ENCODE measurements at regions not wholly inside any gene's neighbourhood (a gene's known extent, or its start where the extent isn't known, plus 50 kb on each side); places are given as distances from the start of the nearest gene placed in this dataset.
A peak's percentile ranks its signal among the peaks of the same experiment; 100 is the strongest.

DNA sequence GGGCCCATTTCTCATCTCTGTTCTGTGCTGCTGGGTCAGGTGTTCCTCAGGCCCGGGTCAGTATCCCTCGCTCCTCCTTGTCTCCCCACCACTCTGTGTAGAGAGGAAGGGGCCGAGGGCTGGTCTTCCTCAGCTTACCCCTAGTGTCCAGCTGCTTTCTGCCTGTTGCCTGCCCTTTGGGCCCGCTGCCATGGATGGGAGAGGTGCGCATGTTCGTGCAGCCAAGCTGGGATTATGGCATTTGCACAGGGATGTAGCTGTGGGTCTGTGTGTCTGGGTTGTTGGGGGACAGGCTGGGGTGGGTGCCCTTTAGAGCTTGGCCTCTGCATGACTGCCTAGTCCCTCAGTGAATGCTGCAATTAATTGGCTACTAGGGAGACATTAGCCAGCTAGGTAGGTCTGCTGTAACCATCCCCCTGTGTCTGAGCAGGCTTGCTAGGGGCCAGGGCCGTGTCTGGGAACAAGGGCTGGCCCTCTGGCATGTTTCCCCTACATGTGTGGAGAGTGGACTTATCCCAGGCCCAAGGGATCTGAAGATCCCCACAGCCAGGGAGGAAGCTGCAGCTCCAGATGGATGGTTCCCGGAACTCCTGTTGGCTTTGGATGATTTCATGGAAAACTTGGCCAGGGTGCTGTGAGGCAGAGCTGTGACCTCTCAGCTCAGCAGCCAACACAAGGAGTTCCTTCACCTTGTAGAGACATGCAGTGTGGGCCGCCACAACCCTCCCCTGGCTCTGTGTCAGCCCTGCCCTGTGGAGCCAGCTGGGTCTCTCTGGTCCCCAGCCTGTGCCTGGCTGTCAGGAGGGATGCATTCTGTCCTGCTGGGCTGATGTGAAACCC is 161.9 kb downstream of the MACROH2A1 start:
- no peak overlapping the region for H3K27ac ChIP-seq
- H3K36me3 ChIP-seq, result no peaks in the 10 kb centered on the region
- H3K27me3 ChIP-seq, result no peaks in the 10 kb centered on the region
- TF ChIP-seq POLR2AphosphoS5 (IDR thresholded peaks at IDR 0.05), result no peak
- TF ChIP-seq EP300 (IDR thresholded peaks at IDR 0.05), result no peak
- TF ChIP-seq POLR2A (IDR thresholded peaks at IDR 0.05), result no peak
- TF ChIP-seq, protein P1, sequence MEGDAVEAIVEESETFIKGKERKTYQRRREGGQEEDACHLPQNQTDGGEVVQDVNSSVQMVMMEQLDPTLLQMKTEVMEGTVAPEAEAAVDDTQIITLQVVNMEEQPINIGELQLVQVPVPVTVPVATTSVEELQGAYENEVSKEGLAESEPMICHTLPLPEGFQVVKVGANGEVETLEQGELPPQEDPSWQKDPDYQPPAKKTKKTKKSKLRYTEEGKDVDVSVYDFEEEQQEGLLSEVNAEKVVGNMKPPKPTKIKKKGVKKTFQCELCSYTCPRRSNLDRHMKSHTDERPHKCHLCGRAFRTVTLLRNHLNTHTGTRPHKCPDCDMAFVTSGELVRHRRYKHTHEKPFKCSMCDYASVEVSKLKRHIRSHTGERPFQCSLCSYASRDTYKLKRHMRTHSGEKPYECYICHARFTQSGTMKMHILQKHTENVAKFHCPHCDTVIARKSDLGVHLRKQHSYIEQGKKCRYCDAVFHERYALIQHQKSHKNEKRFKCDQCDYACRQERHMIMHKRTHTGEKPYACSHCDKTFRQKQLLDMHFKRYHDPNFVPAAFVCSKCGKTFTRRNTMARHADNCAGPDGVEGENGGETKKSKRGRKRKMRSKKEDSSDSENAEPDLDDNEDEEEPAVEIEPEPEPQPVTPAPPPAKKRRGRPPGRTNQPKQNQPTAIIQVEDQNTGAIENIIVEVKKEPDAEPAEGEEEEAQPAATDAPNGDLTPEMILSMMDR (IDR thresholded peaks at IDR 0.05), result no peak
- peak; percentile 44 to 72 for DNase-seq (ENCODE audit: low spot score in 2 of 2)
- no peaks in the 10 kb centered on the region for H3K9me3 ChIP-seq
- no peak overlapping the region for H3K4me3 ChIP-seq
- H3K4me1 ChIP-seq, result peaks cover 49% of the 10 kb centered on the region
- WGBS, result 50% methylated on average over 1 of the region's 9 CpGs

DNA sequence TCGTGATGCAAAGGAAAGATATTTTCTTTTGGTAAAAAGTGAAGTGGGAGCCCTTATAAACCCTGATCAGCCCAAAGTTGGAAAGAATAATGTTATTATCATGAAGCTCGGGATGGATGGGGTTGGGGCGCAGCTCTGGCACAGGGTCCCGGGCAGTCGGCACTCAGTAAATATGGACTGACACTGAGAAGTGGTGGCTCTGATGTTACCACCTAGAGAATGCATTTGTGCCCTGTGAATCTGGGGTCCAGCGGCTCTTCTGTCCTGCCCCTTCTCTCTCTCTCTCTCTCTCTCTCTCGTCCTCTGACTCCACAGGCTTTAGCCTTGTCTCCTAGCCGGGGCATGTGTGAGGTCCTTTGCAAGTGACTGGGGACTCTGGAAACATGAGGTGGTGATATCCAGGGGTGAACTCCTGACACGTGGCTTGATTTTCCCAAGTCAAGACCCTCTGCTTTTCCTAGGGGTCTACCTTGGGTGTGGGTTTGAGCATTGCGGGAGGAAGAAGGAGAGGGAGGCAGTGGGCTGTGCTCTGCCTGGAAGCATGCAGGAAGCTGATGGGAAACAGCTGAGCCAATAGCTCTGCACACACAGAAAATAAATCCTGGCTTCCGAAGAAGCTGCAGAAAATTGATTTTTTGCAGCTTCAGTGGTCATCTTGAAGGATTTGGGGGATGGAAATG is 162.7 kb downstream of the MACROH2A1 start:
- Histone ChIP-seq H3K36me3 (no peaks in the 10 kb centered on the region), H3K4me3 (no peak overlapping the region), H3K9me3 (no peaks in the 10 kb centered on the region), H3K27me3 (no peaks in the 10 kb centered on the region), H3K4me1 (peaks cover 47% of the 10 kb centered on the region), H3K27ac (no peak overlapping the region)
- TF ChIP-seq POLR2A (IDR thresholded peaks at IDR 0.05) (no peak), POLR2AphosphoS5 (IDR thresholded peaks at IDR 0.05) (no peak), EP300 (IDR thresholded peaks at IDR 0.05) (no peak)
- TF ChIP-seq, protein P1 (IDR thresholded peaks at IDR 0.05), result no peak
- peak; percentile 32 to 35 for DNase-seq (ENCODE audit: low spot score in 2 of 2)
- WGBS, result 74% methylated on average over 11 of the region's 11 CpGs

DNA sequence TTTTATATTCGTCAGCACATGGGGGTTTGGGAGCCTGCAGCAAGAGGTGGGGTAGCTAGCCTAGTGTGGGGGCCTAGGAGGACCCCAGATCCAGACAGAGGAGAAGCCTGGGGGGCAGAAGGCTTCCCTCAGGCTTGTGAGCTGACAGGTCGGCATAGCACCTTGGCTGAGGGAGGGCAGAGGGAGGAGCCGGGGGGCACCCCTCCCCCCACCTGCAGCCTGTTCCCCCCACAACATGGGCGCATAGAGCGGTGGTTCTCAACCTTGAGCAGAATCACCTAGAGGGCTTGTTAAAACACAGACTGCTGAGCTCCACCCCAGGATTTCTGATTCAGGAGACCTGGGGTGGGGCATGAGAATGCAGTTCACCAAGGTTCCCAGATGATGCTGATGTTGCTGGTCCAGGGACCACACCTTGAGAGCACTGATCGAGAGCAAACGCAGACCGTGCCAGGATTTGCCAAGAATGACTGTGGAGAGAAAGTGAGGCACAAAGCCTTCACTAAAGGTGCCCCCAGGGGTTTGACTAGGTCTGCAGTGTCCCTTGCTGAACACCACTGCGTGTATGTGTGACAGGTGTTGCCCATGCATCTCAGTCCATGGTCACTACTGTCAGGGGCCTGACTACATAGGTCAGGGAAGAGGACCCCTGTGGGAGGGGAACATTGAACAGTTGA is 163.3 kb downstream of the MACROH2A1 start:
- H3K4me1 ChIP-seq, result peaks cover 50% of the 10 kb centered on the region
- DNase-seq (ENCODE audit: low spot score in 2 of 2), result peak; percentile 24 to 50
- 54% methylated on average over 4 of the region's 9 CpGs for WGBS

DNA sequence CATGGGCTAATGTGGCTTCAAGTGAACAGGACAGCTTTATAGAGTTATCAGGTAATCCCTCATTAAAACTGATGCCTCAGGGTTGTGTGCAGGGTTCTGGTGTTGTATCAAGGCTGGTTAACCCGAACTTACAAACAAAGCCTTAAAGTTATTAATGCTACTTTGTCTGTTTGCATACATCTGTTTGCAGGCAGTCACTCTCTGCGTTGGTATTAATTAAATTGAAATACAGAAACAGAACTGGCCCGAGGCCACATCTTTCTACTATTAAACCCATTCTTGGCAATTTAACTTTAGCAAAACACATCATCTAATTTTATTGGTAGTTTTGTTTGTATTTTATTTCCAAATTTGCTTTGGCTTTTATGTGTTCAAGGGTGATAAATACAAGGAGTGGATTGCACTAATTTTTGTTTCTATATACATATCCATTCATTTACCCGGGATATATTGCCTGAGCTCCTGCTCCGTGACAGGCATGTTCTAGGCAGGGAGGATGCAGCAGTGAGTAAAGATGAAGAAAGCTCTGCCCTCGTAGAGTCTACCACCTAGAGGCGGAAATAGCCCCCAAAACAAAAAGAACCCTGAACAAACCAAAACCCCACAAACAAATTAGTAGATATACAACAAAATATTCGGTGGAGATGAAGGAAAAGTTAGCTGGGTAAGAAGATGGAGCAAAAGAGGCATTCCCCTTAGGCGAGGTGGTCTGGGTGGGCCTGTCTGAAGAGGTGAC is 164.2 kb downstream of the MACROH2A1 start:
- DNase-seq (ENCODE audit: low spot score in 2 of 2), result peak in 1 of 2 donors; percentile 21
- TF ChIP-seq EP300 (IDR thresholded peaks at IDR 0.05), result no peak
- TF ChIP-seq, protein P1 (IDR thresholded peaks at IDR 0.05), result no peak
- TF ChIP-seq POLR2AphosphoS5 (IDR thresholded peaks at IDR 0.05), result no peak
- TF ChIP-seq POLR2A (IDR thresholded peaks at IDR 0.05), result no peak
- H3K36me3 ChIP-seq, result no peaks in the 10 kb centered on the region
- 69% methylated on average over 9 of the region's 9 CpGs for WGBS
- no peaks in the 10 kb centered on the region for H3K27me3 ChIP-seq
- no peaks in the 10 kb centered on the region for H3K9me3 ChIP-seq
- no peak overlapping the region for H3K4me3 ChIP-seq
- H3K4me1 ChIP-seq, result peaks cover 55% of the 10 kb centered on the region
- no peak overlapping the region for H3K27ac ChIP-seq

More for the DNA sequence above, 163.3 kb downstream of the MACROH2A1 start:
- Histone ChIP-seq H3K27me3 (no peaks in the 10 kb centered on the region), H3K4me3 (no peak overlapping the region), H3K36me3 (no peaks in the 10 kb centered on the region), H3K27ac (no peak overlapping the region), H3K9me3 (no peaks in the 10 kb centered on the region)
- TF ChIP-seq EP300 (IDR thresholded peaks at IDR 0.05) (no peak), POLR2AphosphoS5 (IDR thresholded peaks at IDR 0.05) (no peak), POLR2A (IDR thresholded peaks at IDR 0.05) (no peak)
- TF ChIP-seq, protein P1 (IDR thresholded peaks at IDR 0.05), result no peak
